Activated T-cell treated with anti-CD3 and anti-CD28 coated beads, Interleukin-2, amount 50 U/mL, for 1 hour (primary cell): ENCODE measurements at regions not wholly inside any gene's neighbourhood (a gene's known extent, or its start where the extent isn't known, plus 50 kb on each side); places are given as distances from the start of the nearest gene placed in this dataset.

ENCODE experiments used
- DNase-seq: peaks from one replicate; pipeline ENCODE4 v3.0.0-alpha.2; 2020

DNA sequence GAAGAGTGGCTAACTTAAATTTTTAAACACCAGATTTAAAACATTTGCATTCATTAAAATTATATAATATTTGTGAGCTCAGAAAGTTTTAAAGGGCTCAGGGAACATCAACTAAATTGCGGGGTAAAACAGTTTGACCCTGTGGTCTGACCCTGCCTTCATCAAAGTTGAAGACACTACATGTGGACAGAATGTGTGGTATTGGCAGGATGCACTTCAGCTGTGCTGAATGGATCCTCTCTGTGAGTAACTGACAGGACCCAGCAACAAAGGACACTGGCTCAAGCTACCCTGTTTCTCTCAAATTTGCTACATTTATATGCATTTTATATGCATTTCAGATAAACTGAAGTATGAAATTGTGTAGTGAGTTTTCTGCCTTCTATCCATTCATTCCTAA, 288.5 kb downstream of the ZNF608 start:
- no peak for DNase-seq

DNA sequence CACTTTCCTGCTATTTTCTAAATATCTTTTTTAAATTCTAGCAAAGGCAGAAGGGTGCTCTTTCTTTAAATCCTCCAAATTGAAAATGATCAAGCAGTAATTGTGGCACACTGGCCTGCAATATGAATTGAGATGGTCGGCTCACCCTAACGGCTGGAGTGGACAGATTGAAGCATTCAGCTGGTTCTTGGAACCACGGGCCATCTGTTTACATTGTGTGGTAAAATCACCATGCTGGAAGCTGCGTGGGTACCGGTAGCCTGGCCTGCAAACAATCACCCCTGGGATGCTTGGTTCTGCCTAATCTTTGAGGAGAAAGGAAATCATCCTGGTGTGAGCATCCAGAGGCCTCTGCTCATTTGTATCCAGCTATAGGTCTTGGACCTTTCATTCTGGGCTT, 289.3 kb downstream of the ZNF608 start:
- DNase-seq, result no peak

DNA sequence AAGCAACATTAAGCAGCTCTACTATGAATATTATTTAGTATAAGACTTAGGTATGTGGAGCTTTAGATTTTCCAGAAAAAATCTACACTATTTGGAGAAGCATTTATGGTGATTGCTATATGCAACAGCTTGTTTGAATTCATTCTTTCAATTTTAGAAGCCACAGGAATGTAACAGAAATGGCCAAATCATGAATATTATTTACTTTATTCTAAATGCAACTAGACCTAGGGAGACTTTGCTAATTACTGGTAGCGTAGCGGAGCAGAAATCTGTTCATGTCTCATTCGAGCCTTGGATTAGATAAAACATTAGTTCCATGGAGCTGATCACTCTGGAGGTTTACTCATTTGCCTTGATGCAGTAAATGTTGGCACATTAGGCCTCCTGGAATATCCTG, 290.2 kb downstream of the ZNF608 start:
- DNase-seq, result no peak

GRCh38 chr5:124454081-124454480, 292.4 kb downstream of the ZNF608 start:
- DNase-seq, result no peak

- no peak for DNase-seq
These were observed 293.0 kb downstream of the ZNF608 start for GRCh38 chr5:124453221-124454051.

DNA sequence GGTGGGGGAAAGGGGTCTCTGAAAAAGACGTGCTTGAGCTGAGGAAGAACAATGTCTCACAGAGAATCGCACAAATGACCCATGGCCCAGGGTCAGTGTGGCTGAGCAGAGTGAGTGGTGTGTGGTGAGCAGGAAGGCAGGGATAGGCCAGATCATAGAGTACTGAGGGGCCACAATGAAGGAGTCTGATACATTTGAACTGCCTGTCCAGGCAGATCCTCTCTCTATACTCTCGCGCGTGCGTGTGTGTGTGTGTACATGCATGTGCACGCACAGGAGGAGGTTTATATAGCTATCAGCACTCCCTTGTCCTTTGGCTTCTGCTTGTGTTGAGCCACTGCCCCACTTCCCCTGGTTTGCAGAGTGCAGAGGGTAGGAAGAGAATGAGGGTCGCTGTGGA, 294.0 kb downstream of the ZNF608 start:
- no peak for DNase-seq

GRCh38 chr5:124451721-124452383, 294.6 kb downstream of the ZNF608 start:
- no peak for DNase-seq

- DNase-seq, result no peak
These were observed 300.3 kb downstream of the ZNF608 start for GRCh38 chr5:124446120-124446519.

GRCh38 chr5:124445070-124445619, 301.3 kb downstream of the ZNF608 start:
- DNase-seq, result no peak

- DNase-seq, result no peak
These were observed 302.2 kb downstream of the ZNF608 start for GRCh38 chr5:124444147-124444775.

GRCh38 chr5:124440471-124440870, 306.0 kb downstream of the ZNF608 start:
- DNase-seq, result no peak

GRCh38 chr5:124439609-124440008, 306.8 kb downstream of the ZNF608 start:
- DNase-seq, result no peak

GRCh38 chr5:124438903-124439281, 307.5 kb downstream of the ZNF608 start:
- no peak for DNase-seq

DNA sequence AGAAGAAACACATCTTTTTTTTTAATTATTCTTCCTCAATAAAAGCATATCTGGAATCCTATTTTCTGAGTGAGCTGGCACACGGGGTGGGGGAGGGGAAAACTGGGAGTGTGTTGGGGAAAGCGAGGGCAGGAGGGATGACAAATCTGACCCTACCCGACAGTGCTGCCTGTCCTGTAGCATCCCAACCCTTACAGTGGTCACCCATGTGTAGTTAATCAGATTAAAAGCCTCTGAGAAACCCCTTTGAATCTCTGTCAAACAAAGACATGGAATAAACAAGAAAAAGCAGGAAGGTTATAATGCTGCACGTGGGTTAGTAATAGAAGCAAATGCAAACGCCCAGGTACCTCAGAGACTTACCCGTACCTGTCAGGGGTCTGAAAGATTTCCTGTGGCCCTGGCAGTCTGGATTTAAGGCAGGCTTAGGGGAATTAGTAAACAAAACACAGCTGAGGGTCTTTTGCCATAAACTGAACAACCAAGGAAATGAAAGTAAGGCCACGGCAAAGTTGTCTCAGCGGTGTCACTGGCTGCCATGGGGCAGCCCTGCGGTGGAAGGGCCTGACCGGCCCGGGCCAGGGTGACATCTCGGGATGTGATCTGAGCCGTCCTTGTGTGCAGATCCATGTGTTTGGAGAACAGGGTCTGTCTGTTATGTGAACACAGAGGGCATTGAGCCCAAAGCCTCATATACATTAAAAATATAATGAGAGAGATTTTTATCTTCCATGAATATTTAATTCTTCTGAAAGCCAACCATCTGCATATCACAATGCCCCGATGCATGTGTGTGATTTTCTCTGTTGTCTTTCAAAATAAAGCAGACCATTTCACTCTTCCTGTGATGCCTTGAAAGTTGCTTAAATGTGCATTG, 308.2 kb downstream of the ZNF608 start:
- DNase-seq, result no peak

DNA sequence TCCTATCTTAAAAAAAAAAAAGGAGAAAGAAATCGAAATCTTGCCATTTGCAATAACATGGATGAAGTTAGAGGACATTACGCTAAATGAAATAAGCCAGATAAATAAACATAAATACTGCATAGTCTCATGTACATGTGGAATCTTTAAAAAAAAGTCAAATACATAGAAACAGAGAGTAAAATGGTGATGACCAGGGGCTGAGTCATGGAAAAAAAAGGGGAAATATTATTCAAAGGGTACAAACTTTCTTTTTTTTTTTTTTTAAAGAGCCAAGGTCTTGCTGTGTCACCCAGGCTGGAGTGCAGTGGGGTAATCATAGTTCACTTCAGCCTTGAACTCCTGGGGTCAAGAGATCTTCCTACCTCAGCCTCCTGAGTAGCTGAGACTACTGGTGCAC, 310.1 kb downstream of the ZNF608 start:
- no peak for DNase-seq

DNA sequence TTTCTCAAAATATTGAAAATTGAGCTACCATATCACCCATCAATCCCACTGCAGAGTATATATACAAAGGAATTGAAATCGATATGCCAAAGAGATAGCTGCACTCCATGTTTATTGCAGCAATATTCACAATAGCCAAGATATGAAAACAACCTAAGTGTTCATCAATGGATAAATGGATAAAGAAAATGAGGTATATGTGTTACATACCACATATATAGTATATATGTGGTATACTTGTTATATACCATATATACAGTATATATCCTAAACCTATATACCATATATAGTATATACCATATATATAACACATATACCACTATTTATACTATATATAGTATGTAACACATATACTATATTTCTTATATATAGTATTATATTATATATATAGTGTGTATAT, 313.3 kb downstream of the ZNF608 start:
- DNase-seq, result no peak

DNA sequence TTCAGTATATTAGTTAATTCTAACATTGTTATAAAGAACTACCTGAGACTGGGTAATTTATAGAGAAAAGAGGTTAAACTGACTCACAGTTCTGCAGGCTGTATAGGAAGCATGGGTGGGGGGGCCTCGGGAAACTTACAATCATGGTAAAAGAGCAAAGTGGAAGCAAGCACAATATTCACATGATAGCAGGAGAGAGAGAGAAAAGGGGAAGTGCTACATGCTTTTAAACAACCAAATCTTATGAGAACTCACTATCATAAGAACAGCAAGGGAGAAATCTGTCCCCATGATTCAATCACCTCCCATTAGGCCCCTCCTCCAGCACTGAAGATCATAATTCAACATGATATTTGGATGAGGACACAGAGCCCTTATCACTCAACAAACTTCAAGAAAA, 324.9 kb downstream of the ZNF608 start:
- DNase-seq, result no peak

- no peak for DNase-seq
These were observed 325.5 kb downstream of the ZNF608 start for GRCh38 chr5:124420952-124421351.

GRCh38 chr5:124419531-124419930, 326.9 kb downstream of the ZNF608 start:
- DNase-seq, result no peak

GRCh38 chr5:124418390-124418789, 328.0 kb downstream of the ZNF608 start:
- no peak for DNase-seq

DNA sequence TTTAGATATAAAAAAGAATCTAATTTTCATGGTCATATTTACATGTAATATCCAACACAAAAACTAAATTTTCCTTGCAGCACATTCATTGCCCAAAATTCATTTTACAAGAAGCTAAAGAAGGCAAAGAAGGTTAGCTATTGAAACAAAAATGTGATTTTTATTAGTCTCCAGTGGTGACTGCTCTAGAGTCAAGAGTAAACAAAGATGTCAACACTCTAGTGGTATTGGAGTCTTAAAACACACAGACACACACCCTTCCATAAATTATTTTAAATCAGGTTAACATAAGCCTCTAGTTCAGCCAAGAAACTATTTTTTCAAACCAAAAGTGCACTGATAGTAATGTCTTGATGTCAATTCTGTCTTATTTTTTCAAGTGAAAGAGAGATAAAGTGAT, 329.2 kb downstream of the ZNF608 start:
- no peak for DNase-seq

- DNase-seq, result no peak
These were observed 329.8 kb downstream of the ZNF608 start for GRCh38 chr5:124416627-124417026.

DNA sequence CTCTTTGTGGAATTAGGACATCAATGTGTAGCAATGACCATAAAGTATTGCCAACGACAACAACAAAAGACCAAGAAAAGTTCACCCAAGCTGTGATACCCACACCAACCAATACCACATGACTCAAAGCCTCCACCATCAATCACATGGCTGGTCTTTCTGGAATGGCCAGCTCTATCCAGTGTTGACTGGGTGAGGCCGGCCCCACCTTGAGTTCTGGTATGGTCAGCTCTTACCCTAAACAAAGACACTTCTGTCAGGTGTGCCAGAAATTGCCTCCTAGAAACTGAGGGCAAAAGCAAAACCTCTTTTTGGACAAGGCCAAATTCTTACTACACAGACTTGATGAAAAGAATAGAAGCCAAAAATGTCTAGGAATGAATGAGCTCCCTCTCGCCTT, 331.5 kb downstream of the ZNF608 start:
- DNase-seq, result no peak
